Ishikawa (cell line): ENCODE measurements at regions not wholly inside any gene's neighbourhood (a gene's known extent, or its start where the extent isn't known, plus 50 kb on each side); places are given as distances from the start of the nearest gene placed in this dataset.

Source experiments
- CEBPB ChIP-seq: IDR thresholded peaks from 2 replicates; pipeline ENCODE4 v1.6.1; 2012
- CREB1 ChIP-seq: IDR thresholded peaks from 2 replicates; pipeline ENCODE4 v1.6.1; 2012; ENCODE audit warnings: low read depth
- EGR1 ChIP-seq: IDR thresholded peaks from 2 replicates; pipeline ENCODE4 v1.6.1; 2012
- EP300 ChIP-seq: IDR thresholded peaks from 2 replicates; pipeline ENCODE4 v1.6.1; 2012; ENCODE audit warnings: borderline replicate concordance
- FOXM1 ChIP-seq: IDR thresholded peaks from 2 replicates; pipeline ENCODE4 v1.6.1; 2012; ENCODE audit warnings: low read depth, borderline replicate concordance
- NFIC ChIP-seq: IDR thresholded peaks from 2 replicates; pipeline ENCODE4 v1.6.1; 2012
- RAD21 ChIP-seq: IDR thresholded peaks from 2 replicates; pipeline ENCODE4 v1.6.1; 2012; ENCODE audit warnings: low read depth
- TAF1 ChIP-seq: IDR thresholded peaks from 2 replicates; pipeline ENCODE4 v1.6.1; 2012; ENCODE audit warnings: low read depth, mild to moderate bottlenecking
- TCF12 ChIP-seq: IDR thresholded peaks from 2 replicates; pipeline ENCODE4 v1.6.1; 2012; ENCODE audit warnings: low read depth
- TEAD4 ChIP-seq: IDR thresholded peaks from 2 replicates; pipeline ENCODE4 v1.6.1; 2012
- YY1 ChIP-seq: IDR thresholded peaks from 2 replicates; pipeline ENCODE4 v1.6.1; 2012; ENCODE audit warnings: low read depth
- ZBTB7A ChIP-seq: IDR thresholded peaks from 2 replicates; pipeline ENCODE4 v1.6.1; 2012; ENCODE audit warnings: low read depth
- TF ChIP-seq, protein P1 (sequence below): IDR thresholded peaks from 2 replicates; pipeline ENCODE4 v1.6.1; 2012
- TF ChIP-seq, protein P2 (sequence below): IDR thresholded peaks from 2 replicates; pipeline ENCODE4 v1.6.1; 2012; ENCODE audit warnings: low read depth, mild to moderate bottlenecking
- TF ChIP-seq, protein P3 (sequence below): IDR thresholded peaks from 2 replicates; pipeline ENCODE4 v1.6.1; 2012

DNA sequence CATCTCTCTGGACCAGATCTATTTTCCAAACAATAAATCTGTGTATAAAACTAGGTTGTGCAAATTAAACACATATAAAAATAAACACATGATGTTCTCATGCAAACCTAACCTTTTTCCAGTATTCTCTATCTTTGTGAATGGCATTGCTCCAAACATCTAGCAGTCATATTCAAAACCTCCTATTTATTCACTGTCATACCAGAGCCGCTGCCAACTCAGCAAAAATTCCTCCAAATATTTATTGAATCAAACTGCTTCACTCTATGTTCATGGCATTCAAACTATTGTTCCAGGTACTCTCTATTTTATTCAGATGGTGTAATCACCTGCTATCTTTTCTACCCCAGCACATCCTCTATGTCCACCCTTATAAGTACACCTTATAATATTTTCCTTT, 652.1 kb upstream of the RIOK2 start:
- TF ChIP-seq TCF12 (no peak), EGR1 (no peak), TEAD4 (no peak), ZBTB7A (no peak), NFIC (no peak), TAF1 (no peak)

DNA sequence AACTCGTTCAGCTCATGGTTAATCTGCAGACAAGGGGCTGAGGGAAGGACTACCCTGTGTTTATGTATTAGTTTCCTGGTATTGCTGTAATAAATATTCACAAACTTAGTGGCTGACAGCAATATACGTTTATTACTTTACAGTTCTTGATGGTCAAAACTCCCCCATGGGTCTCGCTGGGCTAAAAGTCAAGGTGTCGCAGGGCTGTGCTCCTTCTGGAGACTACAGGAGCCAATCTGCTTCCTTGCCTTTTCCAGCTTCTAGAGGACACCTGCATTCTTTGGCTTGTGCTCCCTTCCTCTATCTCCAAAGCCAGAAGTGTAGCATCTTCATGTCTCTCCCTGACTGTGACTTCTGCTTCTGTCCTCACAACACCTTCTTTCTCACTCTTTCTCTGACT, 653.8 kb upstream of the RIOK2 start:
- TF ChIP-seq CEBPB = no peak
- TF ChIP-seq NFIC = no peak
- TF ChIP-seq, protein P1, sequence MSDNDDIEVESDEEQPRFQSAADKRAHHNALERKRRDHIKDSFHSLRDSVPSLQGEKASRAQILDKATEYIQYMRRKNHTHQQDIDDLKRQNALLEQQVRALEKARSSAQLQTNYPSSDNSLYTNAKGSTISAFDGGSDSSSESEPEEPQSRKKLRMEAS = no peak

DNA sequence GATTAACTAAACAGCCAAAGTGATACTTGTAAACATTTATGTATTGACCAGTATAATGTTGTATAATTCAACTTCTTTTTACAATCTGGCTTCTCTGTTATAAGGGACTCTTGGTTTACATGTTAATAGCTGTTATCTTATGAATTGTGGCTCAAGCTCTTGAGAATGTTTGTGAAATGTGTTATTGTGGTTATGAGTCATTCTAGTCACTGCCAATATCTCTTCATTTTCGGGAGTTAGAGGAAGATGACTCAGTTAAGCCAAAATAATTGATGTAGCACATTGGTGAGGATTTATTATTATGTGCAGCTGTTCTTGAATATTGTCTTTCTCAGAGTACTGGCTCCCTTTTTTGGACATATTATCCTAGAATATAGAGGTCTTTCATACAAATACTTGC, 655.2 kb upstream of the RIOK2 start:
- TF ChIP-seq EP300 (no peak), CEBPB (no peak), EGR1 (no peak), TEAD4 (no peak), ZBTB7A (no peak), RAD21 (no peak), CREB1 (no peak), TAF1 (no peak), NFIC (no peak), TCF12 (no peak), FOXM1 (no peak), YY1 (no peak)
- TF ChIP-seq, protein P1 = no peak
- TF ChIP-seq, protein P2, sequence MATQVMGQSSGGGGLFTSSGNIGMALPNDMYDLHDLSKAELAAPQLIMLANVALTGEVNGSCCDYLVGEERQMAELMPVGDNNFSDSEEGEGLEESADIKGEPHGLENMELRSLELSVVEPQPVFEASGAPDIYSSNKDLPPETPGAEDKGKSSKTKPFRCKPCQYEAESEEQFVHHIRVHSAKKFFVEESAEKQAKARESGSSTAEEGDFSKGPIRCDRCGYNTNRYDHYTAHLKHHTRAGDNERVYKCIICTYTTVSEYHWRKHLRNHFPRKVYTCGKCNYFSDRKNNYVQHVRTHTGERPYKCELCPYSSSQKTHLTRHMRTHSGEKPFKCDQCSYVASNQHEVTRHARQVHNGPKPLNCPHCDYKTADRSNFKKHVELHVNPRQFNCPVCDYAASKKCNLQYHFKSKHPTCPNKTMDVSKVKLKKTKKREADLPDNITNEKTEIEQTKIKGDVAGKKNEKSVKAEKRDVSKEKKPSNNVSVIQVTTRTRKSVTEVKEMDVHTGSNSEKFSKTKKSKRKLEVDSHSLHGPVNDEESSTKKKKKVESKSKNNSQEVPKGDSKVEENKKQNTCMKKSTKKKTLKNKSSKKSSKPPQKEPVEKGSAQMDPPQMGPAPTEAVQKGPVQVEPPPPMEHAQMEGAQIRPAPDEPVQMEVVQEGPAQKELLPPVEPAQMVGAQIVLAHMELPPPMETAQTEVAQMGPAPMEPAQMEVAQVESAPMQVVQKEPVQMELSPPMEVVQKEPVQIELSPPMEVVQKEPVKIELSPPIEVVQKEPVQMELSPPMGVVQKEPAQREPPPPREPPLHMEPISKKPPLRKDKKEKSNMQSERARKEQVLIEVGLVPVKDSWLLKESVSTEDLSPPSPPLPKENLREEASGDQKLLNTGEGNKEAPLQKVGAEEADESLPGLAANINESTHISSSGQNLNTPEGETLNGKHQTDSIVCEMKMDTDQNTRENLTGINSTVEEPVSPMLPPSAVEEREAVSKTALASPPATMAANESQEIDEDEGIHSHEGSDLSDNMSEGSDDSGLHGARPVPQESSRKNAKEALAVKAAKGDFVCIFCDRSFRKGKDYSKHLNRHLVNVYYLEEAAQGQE = no peak
- TF ChIP-seq, protein P3, sequence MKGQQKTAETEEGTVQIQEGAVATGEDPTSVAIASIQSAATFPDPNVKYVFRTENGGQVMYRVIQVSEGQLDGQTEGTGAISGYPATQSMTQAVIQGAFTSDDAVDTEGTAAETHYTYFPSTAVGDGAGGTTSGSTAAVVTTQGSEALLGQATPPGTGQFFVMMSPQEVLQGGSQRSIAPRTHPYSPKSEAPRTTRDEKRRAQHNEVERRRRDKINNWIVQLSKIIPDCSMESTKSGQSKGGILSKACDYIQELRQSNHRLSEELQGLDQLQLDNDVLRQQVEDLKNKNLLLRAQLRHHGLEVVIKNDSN = no peak

DNA sequence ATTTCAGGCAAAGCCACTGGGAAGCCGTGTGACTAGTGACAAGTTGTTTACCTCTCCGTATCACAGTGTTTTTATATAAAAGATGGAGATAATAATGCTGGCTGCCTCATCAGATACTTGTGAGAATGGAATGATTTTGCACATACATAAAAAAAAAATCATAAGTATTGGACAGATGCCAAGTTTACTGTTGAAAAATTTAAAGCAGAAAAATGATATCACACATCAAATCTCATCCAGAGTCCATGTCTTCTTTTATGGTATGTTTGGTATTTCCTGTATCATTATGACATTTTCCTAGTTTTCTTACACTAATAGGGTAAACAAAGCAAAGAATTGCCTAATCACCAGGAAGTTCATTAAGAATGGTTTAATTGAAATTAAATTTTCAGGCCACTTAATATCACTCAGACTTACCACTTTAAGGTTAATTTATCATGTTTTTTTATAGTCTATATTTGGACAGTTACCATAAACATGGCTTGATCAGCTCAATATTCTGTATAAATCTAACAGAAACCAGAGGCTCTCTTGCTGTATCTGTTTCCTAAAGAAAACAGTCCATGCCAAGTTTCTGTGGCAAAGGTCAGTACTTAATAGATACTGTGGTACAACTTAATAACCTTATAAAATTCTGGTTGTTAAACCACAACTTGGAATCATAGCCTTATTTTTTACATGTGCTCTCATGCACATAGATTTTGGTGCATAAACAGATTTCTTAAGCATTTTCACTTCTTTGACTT, 656.5 kb upstream of the RIOK2 start:
- no peak for TF ChIP-seq ZBTB7A
- no peak for TF ChIP-seq EP300
- TF ChIP-seq TCF12 = no peak
- TF ChIP-seq YY1 = no peak
- TF ChIP-seq, protein P2 = no peak
- TF ChIP-seq TEAD4 = no peak
- no peak for TF ChIP-seq RAD21
- no peak for TF ChIP-seq NFIC
- no peak for TF ChIP-seq CREB1
- no peak for TF ChIP-seq EGR1

DNA sequence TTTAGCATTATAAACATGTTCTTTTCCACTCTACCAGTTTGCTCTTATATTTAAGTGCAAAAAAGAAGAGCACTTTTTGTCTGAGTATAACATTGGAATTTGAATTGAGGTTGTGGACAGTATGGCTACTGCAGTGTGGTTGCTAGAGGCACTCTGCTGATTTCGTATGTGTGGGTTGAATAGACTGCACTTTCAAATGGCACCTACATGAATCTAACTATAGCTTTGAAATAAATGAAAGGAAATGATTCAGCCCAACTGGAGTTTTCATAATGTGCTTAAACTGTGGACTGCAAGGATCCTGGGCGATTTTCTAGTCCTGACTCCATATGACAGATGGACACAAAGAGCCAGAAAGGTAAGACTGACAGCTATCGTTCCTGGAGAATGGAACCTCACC, 657.6 kb upstream of the RIOK2 start:
- TF ChIP-seq EGR1 = no peak
- TF ChIP-seq CREB1 = no peak
- TF ChIP-seq TCF12 = no peak
- no peak for TF ChIP-seq CEBPB
- TF ChIP-seq TAF1 = no peak
- TF ChIP-seq ZBTB7A = no peak
- TF ChIP-seq NFIC = no peak
- no peak for TF ChIP-seq TEAD4
- TF ChIP-seq YY1 = no peak
- no peak for TF ChIP-seq EP300
- TF ChIP-seq RAD21 = no peak
- TF ChIP-seq FOXM1 = no peak
- TF ChIP-seq, protein P1 = no peak
- TF ChIP-seq, protein P3 = no peak
- TF ChIP-seq, protein P2 = no peak
